ENCODE measurements at regions not wholly inside any gene's neighbourhood (a gene's known extent, or its start where the extent isn't known, plus 50 kb on each side); places are given as distances from the start of the nearest gene placed in this dataset.

- no peak for TF ChIP-seq POLR2AphosphoS5 (IDR thresholded peaks at IDR 0.05; ENCODE audit: low read depth, low read length)
- TF ChIP-seq TAF1 (IDR thresholded peaks at IDR 0.05; ENCODE audit: borderline replicate concordance, insufficient read depth, low read length): no peak
- TF ChIP-seq, protein P1, sequence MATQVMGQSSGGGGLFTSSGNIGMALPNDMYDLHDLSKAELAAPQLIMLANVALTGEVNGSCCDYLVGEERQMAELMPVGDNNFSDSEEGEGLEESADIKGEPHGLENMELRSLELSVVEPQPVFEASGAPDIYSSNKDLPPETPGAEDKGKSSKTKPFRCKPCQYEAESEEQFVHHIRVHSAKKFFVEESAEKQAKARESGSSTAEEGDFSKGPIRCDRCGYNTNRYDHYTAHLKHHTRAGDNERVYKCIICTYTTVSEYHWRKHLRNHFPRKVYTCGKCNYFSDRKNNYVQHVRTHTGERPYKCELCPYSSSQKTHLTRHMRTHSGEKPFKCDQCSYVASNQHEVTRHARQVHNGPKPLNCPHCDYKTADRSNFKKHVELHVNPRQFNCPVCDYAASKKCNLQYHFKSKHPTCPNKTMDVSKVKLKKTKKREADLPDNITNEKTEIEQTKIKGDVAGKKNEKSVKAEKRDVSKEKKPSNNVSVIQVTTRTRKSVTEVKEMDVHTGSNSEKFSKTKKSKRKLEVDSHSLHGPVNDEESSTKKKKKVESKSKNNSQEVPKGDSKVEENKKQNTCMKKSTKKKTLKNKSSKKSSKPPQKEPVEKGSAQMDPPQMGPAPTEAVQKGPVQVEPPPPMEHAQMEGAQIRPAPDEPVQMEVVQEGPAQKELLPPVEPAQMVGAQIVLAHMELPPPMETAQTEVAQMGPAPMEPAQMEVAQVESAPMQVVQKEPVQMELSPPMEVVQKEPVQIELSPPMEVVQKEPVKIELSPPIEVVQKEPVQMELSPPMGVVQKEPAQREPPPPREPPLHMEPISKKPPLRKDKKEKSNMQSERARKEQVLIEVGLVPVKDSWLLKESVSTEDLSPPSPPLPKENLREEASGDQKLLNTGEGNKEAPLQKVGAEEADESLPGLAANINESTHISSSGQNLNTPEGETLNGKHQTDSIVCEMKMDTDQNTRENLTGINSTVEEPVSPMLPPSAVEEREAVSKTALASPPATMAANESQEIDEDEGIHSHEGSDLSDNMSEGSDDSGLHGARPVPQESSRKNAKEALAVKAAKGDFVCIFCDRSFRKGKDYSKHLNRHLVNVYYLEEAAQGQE (IDR thresholded peaks at IDR 0.05; ENCODE audit: insufficient read depth in 1 of 2, low read depth in 2 of 2, low read length in 2 of 2): no peak
- TF ChIP-seq SIN3A (IDR thresholded peaks at IDR 0.05; ENCODE audit: borderline replicate concordance, insufficient read depth, low read length): no peak
- no peak for TF ChIP-seq FOXP2 (optimal IDR thresholded peaks at IDR 0.05; ENCODE audit: borderline replicate concordance, extremely low read depth, extremely low read length, insufficient read depth)
Observed at GRCh38 chr5:71829206-71829605, 110.1 kb downstream of the CARTPT start.

Data from PFSK-1 (cell line).